GM12878 (cell line): ENCODE measurements at regions not wholly inside any gene's neighbourhood (a gene's known extent, or its start where the extent isn't known, plus 50 kb on each side); places are given as distances from the start of the nearest gene placed in this dataset. TPM values are rescaled to one million over a fixed set of nuclear protein-coding genes. Genes with fewer than 3 reads are reported as not detected.

Experiments used
- ATAC-seq: fragments of 200-7000 bp; cut with Tn5 transposase; 3 replicates; pipeline ENCODE4 v1.9.1; 2020; ENCODE audit warnings: mild to moderate bottlenecking, moderate library complexity
- BruUV-seq: library from RNA; stranded (reverse); fragments of 400-500 nt; replicated peaks from 2 replicates; lab custom pipeline; 2021; lab: Mats Ljungman, UMichigan
- CTCF ChIA-PET: fragments of 300-600 bp; sonication (Branson Sonifier 250); formaldehyde crosslinking; extraction: SDS; loops from one replicate; lab custom pipeline; 2021; ENCODE audit warnings: inconsistent platforms; lab: Yijun Ruan, JAX
- POLR2A ChIA-PET: fragments of 350-600 bp; formaldehyde crosslinking; extraction: SDS; loops from one replicate; lab custom pipeline; 2021; ENCODE audit warnings: inconsistent platforms; lab: Charles Lee
- RAD21 ChIA-PET: fragments of 300-600 bp; sonication (Branson Sonifier 250); formaldehyde crosslinking; loops from one replicate; lab custom pipeline; 2023; ENCODE audit warnings: antibody characterized with exemption; ENCODE audit not compliant: unreplicated experiment; lab: Charles Lee
- SMC1A ChIA-PET: fragments of 300-600 bp; sonication (Branson Sonifier 250); formaldehyde crosslinking; loops from one replicate; lab custom pipeline; 2023; ENCODE audit not compliant: unreplicated experiment, uncharacterized antibody; lab: Charles Lee
- DNase-seq: peaks from one replicate; pipeline ENCODE4 v3.0.0-alpha.2; 2011; ENCODE audit warnings: low read depth, low spot score
- FAIRE-seq: peaks from 3 replicates; lab custom pipeline; 2011; peaks lifted over from hg19 to GRCh38; lab: Jason Lieb, UNC
- H2AFZ ChIP-seq: 2 replicates; pipeline ENCODE4 v1.6.0; 2011; ENCODE audit warnings: low read depth, low read length, control low read depth; ENCODE audit not compliant: control insufficient read depth
- H3K27ac ChIP-seq: 2 replicates; pipeline ENCODE4 v1.5.1; 2011; ENCODE audit warnings: control low read depth; ENCODE audit not compliant: control insufficient read depth, insufficient read depth
- H3K27me3 ChIP-seq, 2 experiments: replicated peaks in 1 of 2; 2 replicates each; pipeline versions ENCODE4 v1.6.0 to v1.6.1; 2011; ENCODE audit warnings: low read length in 1 of 2; ENCODE audit not compliant: control insufficient read depth in 2 of 2, insufficient read depth in 2 of 2
- H3K36me3 ChIP-seq, 2 experiments: 2 replicates each; pipeline ENCODE4 v1.5.1; 2011; ENCODE audit warnings: low read length in 1 of 2; ENCODE audit not compliant: control insufficient read depth in 2 of 2, insufficient read depth in 2 of 2
- H3K4me1 ChIP-seq: 2 replicates; pipeline ENCODE4 v1.6.1; 2011; ENCODE audit warnings: mild to moderate bottlenecking, low read length, moderate library complexity, mixed read lengths; ENCODE audit not compliant: control insufficient read depth, insufficient read depth
- H3K4me2 ChIP-seq: 2 replicates; pipeline ENCODE4 v1.6.0; 2011; ENCODE audit warnings: control low read depth; ENCODE audit not compliant: control insufficient read depth, insufficient read depth
- H3K4me3 ChIP-seq: fragments of 200-600 bp; sonication (generic); 2 replicates; pipeline ENCODE4 v1.5.1; 2016
- H3K79me2 ChIP-seq: 2 replicates; pipeline ENCODE4 v1.6.0; 2011; ENCODE audit warnings: low read length; ENCODE audit not compliant: control insufficient read depth, insufficient read depth
- H3K9ac ChIP-seq: 2 replicates; pipeline ENCODE4 v1.8.0; 2011; ENCODE audit warnings: low read length, control low read depth, mixed read lengths; ENCODE audit not compliant: control insufficient read depth, insufficient read depth
- H3K9me3 ChIP-seq: replicated peaks from 3 replicates; pipeline ENCODE4 v1.5.1; 2011; ENCODE audit warnings: mild to moderate bottlenecking, low read length; ENCODE audit not compliant: control insufficient read depth, insufficient read depth
- H4K20me1 ChIP-seq: 2 replicates; pipeline ENCODE4 v1.6.0; 2011; ENCODE audit not compliant: control insufficient read depth, insufficient read depth
- BHLHE40 ChIP-seq, 2 experiments: fragments of 450-650 bp in 1 of 2; IDR thresholded peaks; 2 replicates each; pipeline ENCODE4 v1.6.1; 2011 to 2017; ENCODE audit warnings: low read depth in 2 of 2, borderline replicate concordance in 1 of 2, improper control_type of control experiment in 1 of 2, low read length in 1 of 2, mild to moderate bottlenecking in 1 of 2
- PKNOX1 ChIP-seq: fragments of 450-650 bp; IDR thresholded peaks from 2 replicates; pipeline ENCODE4 v1.6.1; 2016; ENCODE audit warnings: mild to moderate bottlenecking
- ZNF622 ChIP-seq: fragments of 450-650 bp; IDR thresholded peaks from 2 replicates; pipeline ENCODE4 v1.6.1; 2017; ENCODE audit warnings: mild to moderate bottlenecking, inconsistent platforms
- WGBS: methylation state at CpG from one replicate; pipeline ENCODE4 v1.1.6; 2016; ENCODE audit warnings: low lambda C conversion rate; ENCODE audit not compliant: insufficient replicate concordance, insufficient coverage; ENCODE audit errors: missing lambda C conversion rate; 5-methylcytosine and 5-hydroxymethylcytosine counted together
- in situ Hi-C: fragments of 300-500 bp; cut with MboI; formaldehyde crosslinking; loops from 9 replicates; pipeline ENCODE4 v1.14.3; 2018; ENCODE audit warnings: mixed read lengths
- intact Hi-C: fragments of 100-400 bp; cut with micrococcal nuclease; formaldehyde crosslinking; loops from one replicate; pipeline ENCODE4 v1.14.2; 2022; ENCODE audit not compliant: unreplicated experiment
- small RNA-seq: library from RNA; depleted of rRNA; stranded (forward); fragments of <200 nt; gene quantifications from one replicate; pipeline ENCODE3, GENCODE V24; 2014

DNA sequence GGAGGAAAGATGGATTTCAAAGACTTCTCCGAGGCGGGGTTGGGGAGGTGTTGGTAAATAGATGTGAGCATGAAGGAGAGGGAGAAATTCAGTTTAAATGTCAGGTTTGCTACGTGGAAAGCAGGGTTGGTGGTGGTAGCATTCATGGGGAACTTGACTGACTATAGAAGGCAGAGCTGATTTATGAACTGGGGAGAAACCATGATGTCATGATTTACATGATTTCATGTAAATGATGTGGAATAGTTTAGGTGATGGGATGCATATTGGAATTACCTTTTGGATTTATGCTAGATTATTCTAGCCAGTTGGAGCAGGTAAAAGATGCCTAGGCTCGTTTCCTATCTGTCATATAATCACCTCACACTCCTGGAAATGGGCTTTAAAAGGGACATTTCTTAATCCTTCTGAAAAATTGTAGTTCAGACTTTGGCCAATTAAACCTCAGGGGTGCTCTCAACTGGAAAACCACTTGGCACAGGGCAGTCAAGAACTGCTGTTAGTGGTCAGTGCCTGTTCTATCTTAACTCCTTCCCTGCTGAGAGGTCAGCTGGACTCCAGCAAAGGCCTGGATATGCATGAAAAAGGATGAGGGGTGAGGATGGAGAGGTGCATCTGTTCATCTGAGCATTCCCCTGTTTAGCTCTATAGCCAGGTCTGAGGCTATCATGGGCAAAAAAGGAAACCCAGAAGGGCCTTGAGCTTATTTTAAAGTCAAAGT lies 50.1 kb upstream of the BASP1 start:
- no peak for DNase-seq
- no peak for FAIRE-seq
- Histone ChIP-seq H3K36me3 (no peaks in the 10 kb centered on the region), H2AFZ (no peak overlapping the region), H3K9me3 (no peaks in the 10 kb centered on the region), H3K9ac (no peak overlapping the region), H3K4me3 (no peak overlapping the region), H3K4me2 (no peak overlapping the region), H3K27ac (no peak overlapping the region), H3K4me1 (no peaks in the 10 kb centered on the region), H3K79me2 (no peaks in the 10 kb centered on the region)
- ChIA-PET POLR2A (no interaction called here), SMC1A (interaction anchor here (1.2 kb wide), 1 partner anchor 10 kb away, joined by 3 read pairs; no protein-coding TSS in a partner anchor), CTCF (interaction anchor here (0.6 kb wide), 1 partner anchor 529 kb away, joined by 3 read pairs; no protein-coding TSS in a partner anchor)
- intact Hi-C loops, result no loop called here
- no TSS peak for BruUV-seq
- WGBS, result 3% methylated on average over 4 of the region's 4 CpGs
- in situ Hi-C loops, result no loop called here
- TF ChIP-seq BHLHE40 (IDR thresholded peaks at IDR 0.05; ENCODE audit: borderline replicate concordance in 1 of 2, low read depth in 2 of 2, low read length in 1 of 2) (no peak), PKNOX1 (no peak), ZNF622 (no peak)
- TF ChIP-seq, all 136 proteins: peak for 0
- no peak; the same call in 2 of the 3 replicates for ATAC-seq
- Histone ChIP-seq H4K20me1 (no peaks in the 10 kb centered on the region), H3K27me3 (no peaks in the 10 kb centered on the region)
- RAD21 ChIA-PET, result no interaction called here

Small RNA genes lying in the stretch of these regions (small RNA-seq; reads per million reads assigned to genes)
- not detected for gene RF00019
- not detected for gene RNA5SP180
